Astrocyte of the spinal cord (primary cell): ENCODE measurements at regions not wholly inside any gene's neighbourhood (a gene's known extent, or its start where the extent isn't known, plus 50 kb on each side); places are given as distances from the start of the nearest gene placed in this dataset.
"Not testable (repeated sequence)": the region's sequence is repeated elsewhere in the genome, so short reads cannot be mapped to it uniquely, and the experiment has no call there.

Experiments
- DNase-seq: peaks from one replicate; pipeline ENCODE4 v3.0.0; 2011; ENCODE audit warnings: low read depth, low spot score
- H3K4me3 ChIP-seq: 2 replicates; pipeline ENCODE4 v1.5.1; 2011; ENCODE audit warnings: low read depth, mild to moderate bottlenecking, low read length, moderate library complexity
- in situ Hi-C: cut with HindIII; loops from 2 replicates; pipeline ENCODE4 v1.10.0; 2017; ENCODE audit warnings: low sequenced_read_pairs
- TF ChIP-seq, protein P1 (sequence below): IDR thresholded peaks from 2 replicates; pipeline ENCODE4 v1.5.1; 2012; ENCODE audit warnings: low read depth, mild to moderate bottlenecking, low read length, inconsistent platforms

GRCh38 chr18:961644-962355 lies 57.1 kb downstream of the ADCYAP1 start:
- peak overlapping the region; percentile 45 for H3K4me3 ChIP-seq
- DNase-seq, result peak; percentile 65
- in situ Hi-C loops, result no loop called here
- TF ChIP-seq, protein P1, sequence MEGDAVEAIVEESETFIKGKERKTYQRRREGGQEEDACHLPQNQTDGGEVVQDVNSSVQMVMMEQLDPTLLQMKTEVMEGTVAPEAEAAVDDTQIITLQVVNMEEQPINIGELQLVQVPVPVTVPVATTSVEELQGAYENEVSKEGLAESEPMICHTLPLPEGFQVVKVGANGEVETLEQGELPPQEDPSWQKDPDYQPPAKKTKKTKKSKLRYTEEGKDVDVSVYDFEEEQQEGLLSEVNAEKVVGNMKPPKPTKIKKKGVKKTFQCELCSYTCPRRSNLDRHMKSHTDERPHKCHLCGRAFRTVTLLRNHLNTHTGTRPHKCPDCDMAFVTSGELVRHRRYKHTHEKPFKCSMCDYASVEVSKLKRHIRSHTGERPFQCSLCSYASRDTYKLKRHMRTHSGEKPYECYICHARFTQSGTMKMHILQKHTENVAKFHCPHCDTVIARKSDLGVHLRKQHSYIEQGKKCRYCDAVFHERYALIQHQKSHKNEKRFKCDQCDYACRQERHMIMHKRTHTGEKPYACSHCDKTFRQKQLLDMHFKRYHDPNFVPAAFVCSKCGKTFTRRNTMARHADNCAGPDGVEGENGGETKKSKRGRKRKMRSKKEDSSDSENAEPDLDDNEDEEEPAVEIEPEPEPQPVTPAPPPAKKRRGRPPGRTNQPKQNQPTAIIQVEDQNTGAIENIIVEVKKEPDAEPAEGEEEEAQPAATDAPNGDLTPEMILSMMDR, result peak; percentile 88

- in situ Hi-C loops, result no loop called here
- TF ChIP-seq, protein P1, result no peak
- no peak for DNase-seq
- H3K4me3 ChIP-seq, result no peak overlapping the region
These were observed 58.6 kb downstream of the ADCYAP1 start for GRCh38 chr18:963276-963675.

GRCh38 chr18:965921-966758 lies 61.5 kb downstream of the ADCYAP1 start:
- no peak overlapping the region for H3K4me3 ChIP-seq
- TF ChIP-seq, protein P1, result no peak
- DNase-seq, result no peak
- in situ Hi-C loops, result no loop called here

DNA sequence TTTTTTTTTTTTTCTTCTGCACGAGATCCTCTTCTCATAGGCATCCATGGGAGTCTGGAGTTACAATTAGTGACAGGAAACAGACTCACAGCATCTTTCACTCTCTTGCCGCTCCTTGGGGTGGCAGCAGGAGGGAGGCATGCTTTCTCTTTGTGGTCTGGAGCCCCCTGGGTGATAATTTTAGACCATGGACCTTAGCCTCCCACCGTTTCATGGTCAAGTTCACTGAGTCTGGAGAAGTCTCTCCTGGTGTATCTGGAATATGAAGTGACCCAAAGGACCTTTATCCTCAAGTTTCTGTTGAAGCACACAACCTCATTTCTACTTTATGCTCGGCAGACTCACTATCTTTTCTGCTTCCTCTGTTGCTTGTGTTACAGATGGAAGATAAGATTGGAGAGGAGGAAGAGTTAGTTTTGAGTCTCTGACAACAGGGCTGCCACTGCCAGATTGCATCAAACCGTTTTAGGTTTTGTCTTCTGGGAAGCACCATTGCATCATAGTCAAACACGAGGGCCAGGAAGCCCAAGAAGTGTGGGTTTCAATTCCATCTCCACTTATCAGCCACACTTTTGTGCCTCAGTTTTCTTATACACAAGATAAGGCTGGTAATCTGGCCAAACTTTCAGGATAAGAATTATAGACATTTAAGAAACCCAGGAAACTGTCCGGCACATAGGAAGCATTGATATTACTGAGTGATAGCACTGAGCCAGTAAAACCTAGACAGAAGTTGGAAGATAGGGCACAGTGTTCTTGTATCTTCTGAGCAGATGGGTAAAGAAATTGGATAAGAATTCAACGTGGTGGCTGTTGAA lies 62.3 kb downstream of the ADCYAP1 start:
- no peak overlapping the region for H3K4me3 ChIP-seq
- TF ChIP-seq, protein P1, result no peak
- DNase-seq, result no peak
- in situ Hi-C loops, result no loop called here

GRCh38 chr18:968910-969309 lies 64.2 kb downstream of the ADCYAP1 start:
- DNase-seq, in situ Hi-C loops, H3K4me3 ChIP-seq: not testable (repeated sequence)

GRCh38 chr18:969311-969710 lies 64.6 kb downstream of the ADCYAP1 start:
- in situ Hi-C loops, H3K4me3 ChIP-seq, DNase-seq: not testable (repeated sequence)

DNA sequence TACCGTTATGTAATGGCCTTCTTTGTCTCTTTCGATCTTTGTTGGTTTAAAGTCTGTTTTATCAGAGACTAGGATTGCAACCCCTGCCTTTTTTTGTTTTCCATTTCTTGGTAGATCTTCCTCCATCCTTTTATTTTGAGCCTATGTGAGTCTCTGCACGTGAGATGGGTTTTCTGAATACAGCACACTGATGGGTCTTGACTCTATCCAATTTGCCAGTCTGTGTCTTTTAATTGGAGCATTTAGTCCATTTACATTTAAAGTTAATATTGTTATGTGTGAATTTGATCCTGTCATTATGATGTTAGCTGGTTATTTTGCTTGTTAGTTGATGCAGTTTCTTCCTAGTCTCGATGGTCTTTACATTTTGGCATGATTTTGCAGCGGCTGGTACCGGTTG lies 69.9 kb downstream of the ADCYAP1 start:
- DNase-seq, H3K4me3 ChIP-seq, in situ Hi-C loops: not testable (repeated sequence)

GRCh38 chr18:976393-977128 lies 71.9 kb downstream of the ADCYAP1 start:
- H3K4me3 ChIP-seq, DNase-seq, in situ Hi-C loops: not testable (repeated sequence)

- H3K4me3 ChIP-seq, DNase-seq, in situ Hi-C loops: not testable (repeated sequence)
These were observed 72.7 kb downstream of the ADCYAP1 start for GRCh38 chr18:977327-977726.

GRCh38 chr18:977732-978131 lies 73.1 kb downstream of the ADCYAP1 start:
- DNase-seq, H3K4me3 ChIP-seq, in situ Hi-C loops: not testable (repeated sequence)
